ENCODE measurements at regions not wholly inside any gene's neighbourhood (a gene's known extent, or its start where the extent isn't known, plus 50 kb on each side); places are given as distances from the start of the nearest gene placed in this dataset.
"Not testable (repeated sequence)": the region's sequence is repeated elsewhere in the genome, so short reads cannot be mapped to it uniquely, and the experiment has no call there.

- DNase-seq, result no peak
Observed at GRCh38 chr2:2656115-2657011, 325.3 kb upstream of the MYT1L start.

- DNase-seq, result no peak
Observed at GRCh38 chr2:2655453-2656114, 324.5 kb upstream of the MYT1L start.

GRCh38 chr2:2653231-2653630 lies 322.2 kb upstream of the MYT1L start:
- no peak for DNase-seq

- no peak for DNase-seq
Observed at GRCh38 chr2:2650608-2651375, 319.7 kb upstream of the MYT1L start.

- DNase-seq, result no peak
Observed at GRCh38 chr2:2649109-2650072, 318.3 kb upstream of the MYT1L start.

- no peak for DNase-seq
Observed at GRCh38 chr2:2648094-2648493, 317.0 kb upstream of the MYT1L start.

- DNase-seq, result peak; percentile 1
Observed at GRCh38 chr2:2647141-2647541, 316.1 kb upstream of the MYT1L start.

- no peak for DNase-seq
Observed at GRCh38 chr2:2646433-2647051, 315.5 kb upstream of the MYT1L start.

- DNase-seq, result no peak
Observed at GRCh38 chr2:2645162-2645855, 314.2 kb upstream of the MYT1L start.

GRCh38 chr2:2644751-2645150 lies 313.7 kb upstream of the MYT1L start:
- not testable (repeated sequence) for DNase-seq

- no peak for DNase-seq
Observed at GRCh38 chr2:2644040-2644439, 313.0 kb upstream of the MYT1L start.

GRCh38 chr2:2642906-2643890 lies 312.1 kb upstream of the MYT1L start:
- DNase-seq, result no peak

- no peak for DNase-seq
Observed at GRCh38 chr2:2641541-2642410, 310.7 kb upstream of the MYT1L start.

- DNase-seq, result no peak
Observed at GRCh38 chr2:2640818-2641217, 309.7 kb upstream of the MYT1L start.

- DNase-seq, result no peak
Observed at GRCh38 chr2:2640371-2640770, 309.3 kb upstream of the MYT1L start.

GRCh38 chr2:2639251-2640139 lies 308.4 kb upstream of the MYT1L start:
- DNase-seq, result no peak

GRCh38 chr2:2638547-2639220 lies 307.6 kb upstream of the MYT1L start:
- DNase-seq, result no peak
